ENCODE measurements at regions not wholly inside any gene's neighbourhood (a gene's known extent, or its start where the extent isn't known, plus 50 kb on each side); places are given as distances from the start of the nearest gene placed in this dataset.

GRCh38 chr4:164467493-164467892 is 286.4 kb upstream of the SMIM31 start:
- TF ChIP-seq CTCF (IDR thresholded peaks at IDR 0.05) (no peak), POLR2A (IDR thresholded peaks at IDR 0.05) (no peak)
